Fibroblast of skin of left quadriceps (primary cell): ENCODE measurements at regions not wholly inside any gene's neighbourhood (a gene's known extent, or its start where the extent isn't known, plus 50 kb on each side); places are given as distances from the start of the nearest gene placed in this dataset.

Source experiments
- DNase-seq, 2 experiments: peaks; one replicate each; pipeline ENCODE4 v3.0.0-alpha.2; 2013; ENCODE audit warnings: low read depth in 2 of 2

GRCh38 chr12:89861086-89861485 is 152.4 kb upstream of the ATP2B1 start:
- DNase-seq, result no peak

DNA sequence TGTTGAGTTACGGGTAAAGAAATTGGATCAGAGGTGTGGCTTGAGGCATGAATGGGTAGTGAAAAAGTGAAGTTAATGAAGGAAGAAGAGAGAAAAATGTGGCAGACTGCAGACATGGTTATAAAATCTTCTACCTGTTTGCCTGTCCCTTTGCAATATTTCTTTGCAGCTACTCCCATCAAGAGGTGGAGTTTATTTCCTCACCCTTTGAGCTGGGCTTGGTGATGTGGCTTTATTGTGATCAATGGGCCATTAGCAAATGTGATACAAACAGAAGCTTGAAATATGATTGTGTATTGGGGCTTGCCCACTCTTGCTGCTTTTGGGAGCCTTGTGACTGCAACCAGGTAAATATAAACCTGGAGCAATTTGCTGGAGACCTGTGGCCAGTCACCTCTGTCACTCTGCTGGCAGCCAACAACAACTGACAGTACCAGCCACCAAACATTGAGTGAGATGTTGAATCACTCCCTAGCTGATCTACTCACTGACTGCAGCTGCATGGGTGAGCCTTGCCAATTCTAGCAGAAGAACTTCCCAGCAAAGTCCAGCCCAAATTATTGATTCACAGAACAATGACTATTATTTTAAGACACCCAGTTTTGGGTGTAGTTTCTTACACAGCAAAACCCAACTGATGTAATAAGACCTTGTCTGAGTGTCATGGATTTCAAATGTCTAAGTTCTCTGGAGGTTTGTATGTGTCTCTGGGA is 151.0 kb upstream of the ATP2B1 start:
- DNase-seq, result no peak

DNA sequence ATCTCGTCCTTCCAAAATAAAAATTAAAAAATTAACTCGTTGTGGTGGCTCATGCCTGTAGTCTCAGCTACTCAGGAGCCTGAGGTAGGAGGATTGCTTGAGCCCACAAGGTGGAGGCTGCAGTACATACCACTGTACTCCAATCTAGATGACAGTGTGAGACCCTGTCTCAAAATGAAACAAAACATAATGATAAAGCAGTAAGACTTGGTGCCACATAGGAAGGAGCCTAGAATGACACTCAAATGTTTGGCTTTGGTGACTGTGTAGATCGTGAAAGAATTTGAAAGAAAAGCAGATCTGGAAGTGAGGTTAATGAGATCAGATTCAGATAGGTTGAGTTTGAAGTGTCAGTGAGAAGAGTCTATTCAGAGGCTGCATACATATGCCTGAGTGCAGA is 150.1 kb upstream of the ATP2B1 start:
- DNase-seq, result no peak

DNA sequence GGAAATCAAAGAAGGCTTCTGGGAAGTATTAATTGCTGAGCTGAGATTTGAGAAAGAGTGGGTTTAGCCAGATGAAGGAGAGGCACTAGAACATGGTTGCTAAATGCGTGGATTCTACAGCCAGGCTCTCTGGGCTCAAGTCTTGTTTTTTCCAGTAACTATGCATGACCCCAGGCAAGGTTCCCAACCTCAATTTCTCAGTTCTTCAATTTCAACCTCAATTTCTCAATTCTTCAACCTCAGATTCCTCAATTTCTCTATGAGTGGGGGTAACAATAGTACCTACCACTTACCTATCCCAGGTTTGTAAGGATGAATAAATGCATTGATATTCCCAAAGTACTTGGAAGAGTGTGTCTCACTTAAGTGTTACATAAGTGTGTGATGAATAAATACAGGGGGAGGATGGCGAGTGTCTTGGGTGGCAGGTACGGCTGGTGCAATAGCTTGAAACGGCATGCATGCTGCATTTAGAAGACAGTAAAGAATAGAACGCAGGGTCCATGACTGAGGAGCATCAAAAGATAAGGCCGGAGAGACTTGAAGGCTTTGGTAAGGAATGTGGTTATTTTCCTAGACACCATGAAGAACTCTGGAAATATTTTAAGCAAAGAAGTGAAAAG is 149.1 kb upstream of the ATP2B1 start:
- no peak for DNase-seq

- DNase-seq, result peak; percentile 83 to 85
Observed at GRCh38 chr12:89856431-89856830, 147.8 kb upstream of the ATP2B1 start.

- no peak for DNase-seq
Observed at GRCh38 chr12:89848732-89849131, 140.1 kb upstream of the ATP2B1 start.

DNA sequence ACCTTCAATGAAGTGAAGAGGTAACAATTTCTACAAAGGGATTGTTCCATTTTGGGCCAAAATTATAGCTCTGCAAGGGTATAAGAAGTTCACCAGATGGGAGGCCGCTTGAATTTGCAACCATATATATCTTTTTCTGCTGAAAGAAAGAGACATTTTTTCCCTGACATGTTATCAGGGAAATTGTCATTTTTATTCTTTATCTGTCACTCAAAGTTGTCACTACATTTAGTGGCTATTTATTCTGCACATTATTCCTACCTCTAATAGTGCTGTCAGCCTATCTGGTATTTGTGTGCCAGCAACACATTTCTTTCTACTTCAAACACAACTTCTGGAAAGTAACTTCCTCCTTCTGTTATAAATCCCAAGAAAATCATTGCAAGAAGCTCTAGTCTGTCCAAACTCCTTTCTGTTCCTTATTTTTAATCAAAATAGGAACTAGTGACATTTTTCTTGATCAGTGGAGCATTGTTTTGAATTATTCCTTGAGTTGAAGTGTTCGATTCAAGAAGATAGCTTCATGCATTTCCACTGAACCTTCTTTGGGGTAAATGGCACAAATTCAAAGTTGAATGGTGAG is 137.9 kb upstream of the ATP2B1 start:
- no peak for DNase-seq

DNA sequence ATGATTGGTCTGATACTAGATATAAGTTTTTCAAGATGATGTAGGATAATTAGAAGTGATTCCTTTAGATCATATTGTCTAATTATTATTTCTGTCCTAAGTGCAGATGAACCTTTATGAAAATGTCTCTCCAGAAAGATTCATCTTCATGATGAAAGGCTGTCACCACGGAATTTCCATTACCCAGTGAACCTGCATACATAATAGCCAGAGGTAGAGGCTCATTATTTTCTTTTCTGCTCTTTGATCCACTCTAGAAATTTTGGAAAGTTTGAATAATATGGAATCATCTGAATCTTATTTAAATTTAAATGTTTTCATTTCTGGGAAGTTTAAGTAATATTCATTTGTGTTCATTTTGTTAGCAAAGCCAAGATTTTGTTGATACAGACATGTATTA is 137.1 kb upstream of the ATP2B1 start:
- DNase-seq, result no peak

DNA sequence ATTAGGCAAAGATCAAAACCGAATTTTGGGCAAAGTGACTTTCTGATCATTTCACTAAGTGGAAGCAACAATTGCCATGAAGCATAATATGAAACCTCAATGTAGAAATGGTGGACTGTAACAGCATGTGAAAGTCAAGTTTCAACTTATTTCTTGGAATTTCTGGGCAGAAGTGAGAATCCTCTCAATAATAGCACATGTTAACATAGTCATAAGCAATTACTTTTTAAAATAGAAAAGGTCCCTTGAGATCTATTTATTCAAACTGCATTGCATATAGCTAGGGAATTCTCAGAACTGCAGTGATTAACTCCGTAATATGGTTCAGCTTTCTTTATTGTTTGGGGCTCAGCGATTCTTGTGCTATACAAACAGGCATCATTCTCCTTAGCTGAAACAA is 136.7 kb upstream of the ATP2B1 start:
- no peak for DNase-seq

DNA sequence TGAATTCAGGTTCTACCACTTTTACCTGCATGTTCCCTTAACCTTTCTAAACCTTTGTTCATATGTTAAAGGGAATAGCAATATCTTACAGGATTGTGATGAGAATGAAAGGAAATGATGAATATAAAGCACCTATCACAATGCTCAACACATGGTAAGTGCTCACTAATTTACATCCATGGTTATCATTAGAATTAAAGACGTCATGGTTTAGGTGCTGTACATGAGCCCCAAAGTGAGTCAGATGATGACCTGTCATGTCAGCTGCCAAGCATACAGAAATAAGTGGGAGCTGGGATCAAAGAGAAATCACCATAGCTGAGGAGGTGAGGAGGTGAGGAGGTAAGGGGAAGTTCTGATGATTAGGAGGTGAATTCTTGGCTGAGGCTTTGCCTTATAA is 135.9 kb upstream of the ATP2B1 start:
- no peak for DNase-seq

DNA sequence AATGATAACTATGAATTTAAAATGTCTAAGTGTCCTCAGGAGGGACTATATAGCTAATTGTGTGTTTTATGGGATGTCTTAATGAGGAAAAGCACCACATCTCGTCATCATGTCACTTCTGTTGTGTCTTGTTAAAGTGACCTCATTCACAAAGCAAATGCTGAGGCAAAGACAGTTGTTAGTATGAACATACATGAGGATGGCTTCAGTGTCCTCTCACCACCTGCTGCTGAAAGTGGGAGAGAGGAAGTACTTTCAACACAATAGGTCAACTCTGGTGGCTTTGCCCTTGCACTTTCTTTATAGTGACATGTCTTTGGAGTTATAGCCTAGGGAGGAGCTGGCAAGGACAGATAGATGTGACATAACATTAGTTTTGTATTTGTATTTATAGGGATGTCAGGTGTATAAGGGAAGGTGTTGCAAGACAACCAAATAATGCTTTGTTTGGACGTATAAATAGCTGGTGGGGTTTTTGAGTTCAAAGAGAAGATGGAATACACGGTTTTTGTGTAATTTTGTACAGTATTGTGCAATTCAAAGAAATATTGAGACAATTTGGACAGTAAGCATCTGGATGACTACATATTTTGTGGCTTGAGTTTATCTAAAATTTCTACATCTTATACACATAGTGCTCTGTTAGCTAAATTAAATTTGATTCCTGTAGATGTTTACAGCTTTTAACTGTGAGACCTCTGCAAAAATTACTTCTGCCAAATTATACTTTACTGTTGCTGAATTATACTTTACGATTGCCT is 131.7 kb upstream of the ATP2B1 start:
- no peak for DNase-seq

- no peak for DNase-seq
Observed at GRCh38 chr12:89839444-89839843, 130.8 kb upstream of the ATP2B1 start.

DNA sequence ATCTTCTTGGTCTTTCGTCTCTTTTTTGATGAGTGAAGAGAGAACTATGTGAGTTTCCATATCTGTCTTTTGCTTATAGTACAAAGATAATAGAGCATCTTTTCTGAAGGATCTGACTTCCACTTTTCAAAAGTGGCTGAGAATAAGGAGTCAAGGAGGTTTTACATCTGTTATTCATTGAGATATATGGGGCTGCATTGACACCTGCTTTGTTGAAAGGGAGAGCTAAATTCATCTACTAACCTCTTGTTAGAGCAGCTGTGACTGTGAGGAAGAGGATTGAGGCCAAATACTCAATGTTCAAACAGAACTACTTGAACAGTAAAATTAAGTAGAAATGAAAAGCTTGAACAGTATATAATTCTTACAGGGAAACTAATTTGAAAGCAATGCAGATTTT is 130.2 kb upstream of the ATP2B1 start:
- no peak for DNase-seq

GRCh38 chr12:89836026-89836425 is 127.4 kb upstream of the ATP2B1 start:
- no peak for DNase-seq

DNA sequence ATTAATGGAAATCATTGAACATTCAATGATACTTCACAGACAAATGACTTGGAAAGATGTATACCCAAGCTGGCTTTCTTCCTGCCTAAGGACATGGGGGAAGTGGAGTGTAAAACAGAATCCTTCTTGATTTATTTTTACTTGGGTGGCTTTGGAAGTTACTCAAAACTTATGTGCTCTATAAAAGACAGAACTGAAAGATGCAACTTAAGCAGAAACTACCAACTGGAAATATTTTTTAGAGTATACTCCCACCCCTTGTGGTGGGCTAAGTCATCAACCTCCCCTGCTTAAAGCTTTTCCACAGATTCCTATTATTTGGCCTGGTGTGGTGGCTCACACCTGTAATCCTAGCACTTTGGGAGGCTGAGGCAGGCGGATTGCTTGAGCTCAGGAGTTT is 126.0 kb upstream of the ATP2B1 start:
- DNase-seq, result no peak

DNA sequence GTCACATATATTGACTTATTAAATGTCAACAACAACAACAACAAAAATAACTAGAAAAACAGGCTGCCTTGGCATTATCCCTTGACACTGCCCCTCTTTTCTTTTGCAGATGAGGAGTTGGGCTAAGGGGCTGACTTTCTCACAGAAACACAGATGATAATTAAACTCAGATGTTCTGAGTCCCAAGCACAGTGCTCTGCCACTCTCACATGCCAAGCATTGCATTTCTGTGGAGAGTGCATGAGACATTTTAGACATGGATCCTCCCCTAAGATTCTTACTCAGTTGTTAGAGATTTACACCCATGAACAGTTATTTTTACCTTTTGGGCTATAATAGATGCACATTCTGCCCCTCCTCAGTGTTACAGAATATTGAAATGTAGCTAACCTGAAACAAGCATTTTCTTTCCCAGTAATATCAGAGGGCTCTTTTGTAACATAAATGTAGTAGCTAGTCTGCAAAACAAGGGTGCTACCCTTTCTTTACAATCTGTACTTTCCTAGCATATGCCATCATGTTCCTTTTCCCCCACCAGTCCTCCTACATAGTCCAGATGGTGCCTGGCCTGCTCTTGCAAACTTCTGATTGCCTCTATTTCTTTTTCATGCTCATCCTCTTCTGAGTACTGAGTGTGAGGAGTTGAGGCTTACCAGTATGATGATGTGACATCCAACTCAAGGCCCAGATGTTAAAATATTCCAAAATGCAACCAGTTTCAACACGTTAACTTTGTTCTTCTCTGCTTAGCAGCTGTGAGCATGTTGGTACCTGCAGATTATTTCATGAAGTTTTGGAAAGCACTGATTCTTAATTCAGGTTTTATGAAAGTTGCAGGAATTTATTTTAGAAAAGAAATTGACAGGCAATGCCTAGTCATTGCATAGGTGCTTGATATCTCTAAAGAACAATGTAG is 125.0 kb upstream of the ATP2B1 start:
- DNase-seq, result peak; percentile 55 to 57

DNA sequence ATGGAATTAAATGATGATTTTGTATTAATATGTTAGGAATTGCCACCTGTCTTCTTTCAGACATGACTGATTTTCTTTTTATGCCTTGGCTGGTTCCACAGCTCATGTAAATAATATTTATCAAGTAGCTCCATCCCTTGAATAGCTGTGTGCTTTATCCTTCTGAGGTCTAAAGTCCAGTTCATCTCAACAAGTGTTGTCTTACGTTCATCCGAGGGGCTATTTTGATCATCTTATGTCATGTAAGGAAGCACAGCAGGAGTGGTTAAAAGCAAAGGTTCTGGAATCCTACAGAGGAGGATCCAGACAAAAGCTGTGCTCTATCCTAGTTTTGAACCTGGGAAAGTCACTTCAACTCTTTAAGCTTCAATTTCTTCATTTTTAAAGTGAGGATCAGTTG is 123.7 kb upstream of the ATP2B1 start:
- DNase-seq, result no peak

DNA sequence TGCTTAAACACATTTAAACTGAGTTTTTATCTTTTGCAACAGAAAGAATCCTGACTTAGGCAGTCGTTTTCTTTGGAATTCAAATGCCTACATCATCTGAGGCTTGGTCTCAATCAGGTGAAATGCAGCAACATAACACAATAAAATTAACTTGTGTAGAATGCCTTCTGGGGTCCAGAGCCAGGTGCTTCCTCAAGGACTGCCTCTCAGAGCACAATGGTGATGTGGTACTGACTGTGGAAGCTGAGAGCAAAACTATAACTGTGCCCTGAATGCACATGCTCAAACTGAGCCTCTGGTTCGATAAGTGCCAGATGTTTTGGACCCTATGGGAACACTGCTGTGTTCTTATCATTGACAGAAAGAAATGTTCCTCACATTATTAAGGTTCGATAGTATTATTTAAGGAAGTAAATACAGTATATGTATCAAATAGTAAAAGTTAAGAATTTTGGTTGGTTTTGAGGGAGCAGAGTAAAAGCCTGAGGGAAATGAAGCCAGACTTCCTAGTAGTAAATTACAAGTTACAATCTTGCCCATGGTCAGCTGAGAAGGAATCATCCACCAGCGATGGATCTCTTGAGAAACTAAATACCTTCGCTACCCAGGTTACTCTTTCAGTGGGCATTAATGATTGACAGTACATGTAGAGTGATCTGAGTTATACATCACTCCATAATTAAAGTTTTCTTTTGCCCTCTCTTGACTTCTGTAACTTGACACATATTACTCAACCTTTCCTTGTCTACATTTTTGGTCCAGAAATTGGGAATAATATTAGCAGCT is 122.9 kb upstream of the ATP2B1 start:
- no peak for DNase-seq

DNA sequence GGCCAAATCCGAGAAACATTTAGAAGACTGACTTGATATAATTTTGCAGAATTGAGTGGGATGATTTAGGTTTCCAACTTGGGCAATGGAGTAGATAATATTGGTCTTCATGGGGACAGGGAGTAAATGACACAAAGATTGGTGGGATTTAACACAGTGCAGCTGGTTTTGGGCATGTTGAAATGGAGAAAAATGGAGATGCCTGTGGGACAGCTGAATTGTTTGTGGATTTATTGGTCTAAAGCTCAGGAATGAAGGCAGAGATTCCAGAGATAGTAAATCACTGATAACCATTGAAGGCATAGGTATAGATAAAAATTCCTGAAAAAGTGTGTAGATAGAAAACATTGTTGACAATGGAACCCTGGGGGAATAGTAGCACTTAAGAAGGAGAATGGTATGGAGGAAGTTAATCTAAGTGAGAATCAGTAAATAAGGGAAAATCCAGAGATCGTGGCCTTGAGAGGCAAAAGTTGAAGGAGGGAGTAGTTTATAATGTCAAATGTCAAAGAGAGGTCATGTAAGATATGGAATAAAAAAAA is 120.9 kb upstream of the ATP2B1 start:
- DNase-seq, result no peak

DNA sequence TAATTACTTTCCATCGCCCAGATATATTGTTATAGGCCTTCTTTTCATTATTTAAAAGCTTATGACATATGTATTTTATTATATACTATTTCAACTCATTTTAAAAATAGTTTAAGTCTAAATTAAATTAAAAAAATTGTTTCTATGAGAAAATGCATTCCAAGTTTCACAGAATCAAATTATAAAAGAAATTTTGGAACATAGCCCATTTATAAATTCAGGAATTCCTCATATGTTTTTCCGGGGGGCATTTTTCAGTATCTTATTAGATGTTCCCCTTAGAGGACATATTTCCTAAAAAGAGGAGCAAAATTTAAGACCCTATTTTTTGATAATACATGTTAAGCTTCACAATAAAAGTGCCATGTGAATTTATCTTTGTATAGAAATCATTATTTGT is 119.9 kb upstream of the ATP2B1 start:
- DNase-seq, result no peak

GRCh38 chr12:89827592-89827991 is 119.0 kb upstream of the ATP2B1 start:
- DNase-seq, result no peak
